K562 (cell line): ENCODE measurements at regions not wholly inside any gene's neighbourhood (a gene's known extent, or its start where the extent isn't known, plus 50 kb on each side); places are given as distances from the start of the nearest gene placed in this dataset.

Source experiments
- ATAC-seq: fragments of 200-7000 bp; cut with Tn5 transposase; 3 replicates; pipeline ENCODE4 v1.9.1; 2020; ENCODE audit warnings: moderate library complexity
- BruUV-seq: library from RNA; stranded (reverse); fragments of 400-500 nt; replicated peaks from 2 replicates; lab custom pipeline; 2021; lab: Mats Ljungman, UMichigan
- CTCF ChIA-PET: fragments of 300-600 bp; formaldehyde crosslinking; extraction: SDS; loops from one replicate; lab custom pipeline; 2021; ENCODE audit warnings: low intra/inter-chr PET ratio; lab: Yijun Ruan, JAX
- POLR2A ChIA-PET: fragments of 300-600, 350-650 bp; sonication (Branson Sonifier 250); formaldehyde crosslinking; extraction: SDS; loops from one replicate; lab custom pipeline; 2021; ENCODE audit warnings: antibody characterized with exemption, inconsistent platforms; lab: Yijun Ruan, JAX
- DNase-seq, 4 experiments: peaks; one replicate each; pipeline versions ENCODE4 v3.0.0 to v3.0.0-alpha.2; 2011 to 2018; ENCODE audit warnings: low spot score in 3 of 4, mixed read lengths in 3 of 4; ENCODE audit errors: extremely low read depth in 1 of 4
- FAIRE-seq: peaks from 2 replicates; lab custom pipeline; 2011; peaks lifted over from hg19 to GRCh38; lab: Jason Lieb, UNC
- H2AFZ ChIP-seq: 2 replicates; pipeline ENCODE4 v1.6.0; 2011; ENCODE audit warnings: low read depth, low read length, control low read depth, inconsistent platforms
- H3K27ac ChIP-seq: fragments of 200-600 bp; 3 replicates; pipeline ENCODE4 v1.8.0; 2011; ENCODE audit warnings: low read depth, mild to moderate bottlenecking, control low read depth, inconsistent platforms, low read length, moderate library complexity, mixed read lengths; ENCODE audit errors: extremely low read depth
- H3K27me3 ChIP-seq, 2 experiments: fragments of 300-600 bp in 1 of 2; 2 replicates in 1 of 2; 3 replicates in 1 of 2; pipeline versions ENCODE4 v1.6.0 to v1.8.0; 2011; ENCODE audit warnings: inconsistent platforms in 2 of 2, low read length in 2 of 2, mild to moderate bottlenecking in 1 of 2, mixed read lengths in 1 of 2, moderate library complexity in 1 of 2; ENCODE audit not compliant: control insufficient read depth in 2 of 2, insufficient read depth in 2 of 2
- H3K36me3 ChIP-seq: fragments of 300-600 bp; 3 replicates; pipeline ENCODE4 v1.8.0; 2011; ENCODE audit warnings: mild to moderate bottlenecking, low read length, inconsistent platforms; ENCODE audit not compliant: control insufficient read depth, insufficient read depth
- H3K4me1 ChIP-seq, 2 experiments: fragments of 200-600 bp in 1 of 2; replicated peaks in 1 of 2; 2 replicates in 1 of 2; 3 replicates in 1 of 2; pipeline versions ENCODE4 v1.5.1 to v1.8.0; 2011; ENCODE audit warnings: inconsistent platforms in 2 of 2, low read length in 2 of 2, mild to moderate bottlenecking in 1 of 2, mixed read lengths in 1 of 2, moderate library complexity in 1 of 2; ENCODE audit not compliant: control insufficient read depth in 2 of 2, insufficient read depth in 2 of 2
- H3K4me2 ChIP-seq: 2 replicates; pipeline ENCODE4 v1.6.1; 2011; ENCODE audit warnings: low read length, control low read depth, inconsistent platforms, mixed read lengths; ENCODE audit not compliant: insufficient read depth
- H3K4me3 ChIP-seq: fragments of 200-600 bp; sonication (generic), shearing (Covaris generic); 2 replicates; pipeline ENCODE4 v1.5.1; 2016; ENCODE audit warnings: control low read depth, inconsistent platforms
- H3K79me2 ChIP-seq: fragments of 200-600 bp; 3 replicates; pipeline ENCODE4 v1.8.0; 2011; ENCODE audit warnings: low read length, inconsistent platforms; ENCODE audit not compliant: control insufficient read depth, insufficient read depth
- H3K9ac ChIP-seq, 2 experiments: 2 replicates each; pipeline versions ENCODE4 v1.6.0 to v1.6.1; 2011; ENCODE audit warnings: low read depth in 2 of 2, low read length in 2 of 2, control low read depth in 1 of 2, inconsistent platforms in 1 of 2, mild to moderate bottlenecking in 1 of 2, mixed read lengths in 1 of 2; ENCODE audit not compliant: insufficient read depth in 1 of 2
- H3K9me1 ChIP-seq: one replicate; pipeline ENCODE4 v1.6.0; 2011; ENCODE audit warnings: inconsistent platforms, mild to moderate bottlenecking, low read length, moderate library complexity; ENCODE audit not compliant: control insufficient read depth, insufficient read depth
- H3K9me3 ChIP-seq: replicated peaks from 2 replicates; pipeline ENCODE4 v1.5.1; 2011; ENCODE audit warnings: low read depth, low read length, inconsistent platforms; ENCODE audit not compliant: control insufficient read depth, insufficient read depth
- H4K20me1 ChIP-seq: replicated peaks from 2 replicates; pipeline ENCODE4 v1.6.1; 2011; ENCODE audit warnings: low read length, inconsistent platforms, mixed read lengths; ENCODE audit not compliant: control insufficient read depth, insufficient read depth
- AFF1 ChIP-seq, 2 experiments: fragments of 450-650 bp; IDR thresholded peaks; 2 replicates each; pipeline ENCODE4 v1.6.1; 2018; ENCODE audit warnings: mild to moderate bottlenecking in 2 of 2, low read depth in 1 of 2; ENCODE audit not compliant: partially characterized antibody in 2 of 2
- CCNT2 ChIP-seq: IDR thresholded peaks from 2 replicates; pipeline ENCODE4 v1.6.1; 2011; ENCODE audit warnings: borderline replicate concordance, low read depth, mild to moderate bottlenecking, moderate library complexity, mixed read lengths, low read length; ENCODE audit not compliant: insufficient read length; ENCODE audit errors: extremely low read depth
- FOXO4 ChIP-seq: fragments of 450-650 bp; formaldehyde crosslinking; IDR thresholded peaks from 2 replicates; pipeline ENCODE4 v1.4.0; 2020; ENCODE audit warnings: mild to moderate bottlenecking, moderate library complexity
- MCM5 ChIP-seq: fragments of 450-650 bp; IDR thresholded peaks from 2 replicates; pipeline ENCODE4 v1.6.1; 2016; ENCODE audit warnings: low read depth
- NR2C1 ChIP-seq, 2 experiments: fragments of 450-650 bp; IDR thresholded peaks; 2 replicates each; pipeline ENCODE4 v1.6.1; 2017; ENCODE audit warnings: mild to moderate bottlenecking in 2 of 2, antibody characterized with exemption in 1 of 2, inconsistent platforms in 1 of 2, missing compliant biosample characterization in 1 of 2, missing genetic modification characterization in 1 of 2
- PRDM10 ChIP-seq: fragments of 450-650 bp; IDR thresholded peaks from 2 replicates; pipeline ENCODE4 v1.6.1; 2018; ENCODE audit not compliant: partially characterized antibody
- TRIM24 ChIP-seq, 2 experiments: fragments of 450-650 bp; IDR thresholded peaks; 2 replicates each; pipeline ENCODE4 v1.6.1; 2016
- TSC22D4 ChIP-seq: fragments of 450-650 bp; IDR thresholded peaks from 2 replicates; pipeline ENCODE4 v1.6.1; 2016; ENCODE audit warnings: missing genetic modification characterization, missing biosample characterization, control low read depth
- ZNF143 ChIP-seq: sonication (generic); formaldehyde crosslinking; IDR thresholded peaks from 2 replicates; pipeline ENCODE4 v1.9.0; 2022; ENCODE audit warnings: mild to moderate bottlenecking, missing genetic modification reagents
- WGBS: fragments of 100-300 bp; shearing (Covaris generic); methylation state at CpG from one replicate; pipeline ENCODE4 v1.1.6; 2016; ENCODE audit warnings: low coverage, mixed read lengths; ENCODE audit not compliant: insufficient coverage; ENCODE audit errors: missing lambda C conversion rate; 5-methylcytosine and 5-hydroxymethylcytosine counted together
- in situ Hi-C: fragments of 300-500 bp; cut with MboI; formaldehyde crosslinking; loops from 4 replicates; pipeline ENCODE4 v1.15.0; 2018; ENCODE audit warnings: inconsistent platforms, mixed read lengths
- intact Hi-C: fragments of 100-400 bp; cut with micrococcal nuclease; formaldehyde crosslinking; loops from 2 replicates; pipeline ENCODE4 v1.14.2; 2022

GRCh38 chr5:167147879-167148278 lies 1143.6 kb upstream of the WWC1 start:
- no peak for DNase-seq
- no peak for FAIRE-seq
- 3% methylated on average over 3 of the region's 3 CpGs for WGBS

More at GRCh38 chr5:167147879-167148278, 1143.6 kb upstream of the WWC1 start:
- Histone ChIP-seq H3K4me1 (no peaks in the 10 kb centered on the region), H3K4me2 (no peak overlapping the region), H4K20me1 (no peaks in the 10 kb centered on the region), H3K4me3 (no peak overlapping the region), H2AFZ (no peak overlapping the region), H3K79me2 (no peaks in the 10 kb centered on the region), H3K27me3 (no peaks in the 10 kb centered on the region), H3K9ac (no peak overlapping the region), H3K9me1 (no peaks in the 10 kb centered on the region), H3K9me3 (no peaks in the 10 kb centered on the region), H3K27ac (no peak overlapping the region), H3K36me3 (no peaks in the 10 kb centered on the region)
- intact Hi-C loops (no loop called here), in situ Hi-C loops (no loop called here)
- POLR2A ChIA-PET, result no interaction called here
- CTCF ChIA-PET, result no interaction called here
- no peak for TF ChIP-seq NR2C1 (IDR thresholded peaks at IDR 0.05)
- TF ChIP-seq NR2C1 (tag; IDR thresholded peaks at IDR 0.05), result no peak
- TF ChIP-seq AFF1 (IDR thresholded peaks at IDR 0.05; ENCODE audit: low read depth in 1 of 2, partially characterized antibody in 2 of 2), result no peak
- TF ChIP-seq PRDM10, result no peak
- no peak for TF ChIP-seq FOXO4 (CRISPR knock-in tag)
- TF ChIP-seq TRIM24 (IDR thresholded peaks at IDR 0.05), result no peak
- TF ChIP-seq MCM5, result no peak
- TF ChIP-seq ZNF143, result no peak
- TF ChIP-seq TSC22D4 (tag), result no peak
- no peak for TF ChIP-seq CCNT2
- BruUV-seq, result no TSS peak
- ATAC-seq, result no peak
